Activated T-cell treated with anti-CD3 and anti-CD28 coated beads for 48 hours (primary cell): ENCODE measurements at regions not wholly inside any gene's neighbourhood (a gene's known extent, or its start where the extent isn't known, plus 50 kb on each side); places are given as distances from the start of the nearest gene placed in this dataset.
"Not testable (repeated sequence)": the region's sequence is repeated elsewhere in the genome, so short reads cannot be mapped to it uniquely, and the experiment has no call there.

Experiments used
- DNase-seq: peaks from one replicate; pipeline ENCODE4 v3.0.0-alpha.2; 2020; ENCODE audit warnings: low read depth

DNA sequence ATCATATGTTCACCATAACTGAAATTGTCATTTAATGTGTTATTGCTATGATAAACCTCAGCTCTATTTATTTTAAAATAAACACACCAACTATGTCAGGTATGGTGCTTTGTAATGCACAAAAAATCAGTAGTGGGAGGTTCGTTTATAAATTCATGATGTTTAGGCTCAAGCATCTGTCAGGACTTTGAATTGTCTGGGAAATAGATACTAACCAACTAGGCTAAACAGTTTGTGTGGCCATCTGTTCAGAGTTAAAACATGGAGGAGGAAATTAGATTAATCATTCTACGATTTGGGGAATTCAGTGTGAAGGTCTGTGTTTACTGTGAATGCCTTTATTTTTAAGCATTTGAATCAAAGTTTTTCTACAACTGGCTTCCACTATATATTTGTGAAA, 212.6 kb upstream of the FZD8 start:
- DNase-seq: no peak

DNA sequence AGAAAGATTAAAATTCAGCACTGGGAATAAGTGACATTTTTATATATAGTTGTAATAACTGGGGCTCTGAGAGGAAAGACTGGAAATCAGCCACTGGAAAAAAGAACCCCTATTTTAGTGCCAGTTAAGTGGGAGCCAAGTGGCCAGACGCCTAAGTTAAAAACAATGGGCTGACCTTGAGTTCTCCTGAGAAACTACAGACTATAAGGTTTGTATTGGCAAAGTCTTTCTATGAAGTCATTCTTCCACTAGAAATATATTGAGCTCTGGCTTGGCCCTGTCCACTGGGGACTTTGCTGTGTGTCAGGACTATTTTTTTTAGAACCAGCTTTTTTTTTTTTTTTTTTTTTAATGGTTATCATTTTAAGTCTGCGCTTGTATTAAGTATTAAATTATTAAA, 210.6 kb upstream of the FZD8 start:
- no peak for DNase-seq

- no peak for DNase-seq
These were observed 206.3 kb upstream of the FZD8 start for GRCh38 chr10:35848412-35848811.

DNA sequence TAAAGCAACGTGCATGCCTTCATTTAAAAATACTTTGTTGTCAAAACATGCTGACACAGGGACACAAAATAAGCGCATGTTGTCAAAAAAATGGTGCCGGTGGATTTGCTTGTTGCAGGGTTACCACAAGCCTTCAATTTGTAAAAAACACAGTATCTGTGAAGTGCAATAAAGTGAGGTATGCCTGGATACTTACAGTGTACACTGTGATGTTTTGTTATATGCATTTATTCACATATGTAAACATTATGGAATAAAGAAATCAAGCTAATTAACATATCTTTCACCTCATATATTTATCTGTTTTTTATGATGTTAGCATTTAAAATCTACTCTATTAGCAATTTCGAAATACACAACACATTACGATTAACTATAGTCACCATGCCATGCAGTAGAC, 202.6 kb upstream of the FZD8 start:
- no peak for DNase-seq

DNA sequence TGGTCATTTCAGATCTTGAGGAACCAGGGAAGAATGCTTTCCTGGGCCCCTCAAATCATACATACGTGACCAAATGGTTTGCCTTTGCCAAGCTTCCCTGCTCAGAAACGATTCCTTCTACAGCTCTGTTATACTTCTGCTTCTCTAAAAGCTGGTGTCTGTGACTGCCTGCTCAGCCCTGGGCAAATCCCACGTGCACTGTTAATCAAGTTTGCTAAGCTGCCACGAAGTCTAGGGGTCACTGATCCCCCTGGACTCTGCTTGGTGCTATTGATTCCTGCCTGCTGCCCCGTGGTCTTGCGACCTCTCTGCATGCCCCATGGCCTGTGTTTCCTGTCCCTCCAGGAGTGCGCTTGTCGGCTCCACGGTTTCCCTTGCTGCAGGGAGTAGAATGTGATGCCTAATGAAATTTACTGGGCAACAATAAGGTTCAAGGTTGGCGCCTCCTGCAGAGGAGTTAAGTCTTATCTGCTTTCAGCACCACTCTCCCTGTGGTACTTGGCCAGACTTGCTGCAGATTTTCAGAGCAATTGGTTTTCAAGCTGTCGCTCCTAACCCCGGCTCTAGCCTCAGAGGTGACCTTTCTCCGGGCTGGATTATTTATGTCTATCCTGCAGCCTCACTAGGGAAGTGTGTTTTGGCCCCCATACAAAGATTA, 201.6 kb upstream of the FZD8 start:
- DNase-seq: no peak

GRCh38 chr10:35838054-35838453, 196.0 kb upstream of the FZD8 start:
- DNase-seq: no peak

GRCh38 chr10:35835545-35835944, 193.4 kb upstream of the FZD8 start:
- DNase-seq: no peak

DNA sequence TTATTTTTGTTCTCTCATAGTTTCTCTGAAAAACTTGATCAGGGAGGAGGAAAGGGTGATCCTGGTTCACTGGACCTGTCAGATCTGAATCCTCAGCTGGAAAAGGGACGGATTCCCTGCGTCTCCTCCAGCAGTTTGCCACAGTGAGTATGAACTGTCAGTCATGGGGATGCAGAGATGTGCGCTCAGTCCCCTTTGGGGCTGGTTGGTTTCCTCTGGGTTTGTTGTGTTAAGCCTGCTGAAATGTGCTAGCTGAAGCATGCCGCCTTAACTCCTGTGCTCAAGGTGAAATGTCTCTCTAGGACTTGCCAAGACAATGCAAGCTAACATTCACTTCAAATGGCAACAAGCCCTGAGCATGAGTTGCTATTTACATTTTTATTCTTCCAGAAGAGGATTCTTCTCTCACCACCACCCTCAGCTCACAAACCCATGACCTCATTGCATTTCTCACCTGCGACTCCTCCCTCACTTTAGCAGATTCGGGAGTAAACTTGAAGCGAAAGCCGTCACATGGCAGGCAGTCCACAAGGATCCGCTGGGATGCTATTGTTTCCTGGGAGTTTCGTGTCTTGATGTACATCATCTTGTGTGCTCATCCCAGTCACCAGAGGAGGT, 192.9 kb upstream of the FZD8 start:
- DNase-seq: no peak

GRCh38 chr10:35827783-35828182, 185.7 kb upstream of the FZD8 start:
- no peak for DNase-seq

DNA sequence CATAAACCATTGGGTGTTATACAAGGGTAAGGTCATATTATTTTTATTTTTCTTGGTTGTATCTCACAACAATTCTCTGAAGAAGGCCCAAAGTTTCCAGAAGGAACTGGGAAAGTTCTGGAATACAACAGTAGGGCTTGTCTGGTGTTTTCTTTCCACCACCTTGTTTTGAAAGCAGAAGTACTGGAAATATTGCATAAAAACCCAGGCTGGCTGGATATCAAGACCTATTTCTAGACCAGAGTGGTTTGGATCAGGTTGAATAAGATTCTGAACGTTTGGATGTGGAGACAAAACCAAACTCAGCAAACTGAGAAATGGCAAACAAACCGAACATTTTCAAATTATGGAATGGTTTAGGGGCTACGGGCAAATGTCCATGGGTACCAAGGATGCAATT, 182.6 kb upstream of the FZD8 start:
- DNase-seq: no peak

DNA sequence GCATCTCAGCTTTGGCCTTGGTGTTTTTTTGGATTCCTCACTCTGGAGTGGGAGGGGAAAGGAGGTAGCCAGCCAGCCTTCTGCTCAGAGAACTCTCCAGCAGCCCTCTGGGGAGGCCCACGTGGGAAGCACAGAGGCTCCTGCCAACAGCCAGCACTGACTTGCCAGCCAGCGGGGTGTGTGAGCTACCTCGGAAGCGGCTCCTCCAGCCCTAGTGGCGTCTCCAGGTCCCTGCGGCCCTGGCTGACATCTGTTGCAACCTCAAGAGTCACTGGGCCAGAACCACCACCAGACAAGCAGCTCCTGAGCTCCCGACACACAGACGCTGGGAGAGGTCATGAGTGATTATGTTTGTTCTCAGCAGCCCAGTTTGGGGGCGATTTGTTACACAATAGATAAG, 180.2 kb upstream of the FZD8 start:
- DNase-seq: no peak

- no peak for DNase-seq
These were observed 179.3 kb upstream of the FZD8 start for GRCh38 chr10:35821339-35821911.

- no peak for DNase-seq
These were observed 177.6 kb upstream of the FZD8 start for GRCh38 chr10:35819736-35820135.

DNA sequence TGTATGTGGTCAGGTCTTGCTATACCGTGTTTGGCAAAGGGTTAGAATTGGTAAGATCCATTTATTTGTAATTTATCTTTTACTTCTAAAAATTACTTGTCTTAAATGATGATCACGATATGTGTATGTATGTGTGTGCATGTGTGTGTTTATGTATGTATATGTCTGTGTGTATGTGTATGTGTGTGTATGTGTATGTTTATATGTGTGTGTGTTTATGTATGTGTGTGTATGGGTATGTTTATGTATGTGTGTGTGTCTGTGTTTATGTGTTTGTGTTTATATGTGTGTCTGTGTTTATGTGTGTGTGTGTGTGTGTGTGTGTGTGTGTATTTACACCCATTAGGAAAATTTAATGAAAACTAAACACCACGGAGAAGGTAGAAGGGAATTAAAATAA, 176.9 kb upstream of the FZD8 start:
- DNase-seq: no peak

DNA sequence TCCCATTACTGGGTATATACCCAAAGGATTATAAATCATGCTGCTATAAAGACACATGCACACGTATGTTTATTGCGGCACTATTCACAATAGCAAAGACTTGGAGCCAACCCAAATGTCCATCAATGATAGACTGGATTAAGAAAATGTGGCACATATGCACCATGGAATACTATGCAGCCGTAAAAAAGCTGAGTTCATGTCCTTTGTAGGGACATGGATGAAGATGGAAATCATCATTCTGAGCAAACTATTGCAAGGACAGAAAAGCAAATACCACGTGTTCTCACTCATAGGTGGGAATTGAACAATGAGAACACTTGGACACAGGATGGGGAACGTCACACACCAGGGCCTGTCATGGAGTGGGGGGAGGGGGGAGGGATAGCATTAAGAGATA, 175.0 kb upstream of the FZD8 start:
- not testable (repeated sequence) for DNase-seq

- DNase-seq: no peak
These were observed 171.1 kb upstream of the FZD8 start for GRCh38 chr10:35813219-35813618.

- no peak for DNase-seq
These were observed 166.2 kb upstream of the FZD8 start for GRCh38 chr10:35808344-35808743.

DNA sequence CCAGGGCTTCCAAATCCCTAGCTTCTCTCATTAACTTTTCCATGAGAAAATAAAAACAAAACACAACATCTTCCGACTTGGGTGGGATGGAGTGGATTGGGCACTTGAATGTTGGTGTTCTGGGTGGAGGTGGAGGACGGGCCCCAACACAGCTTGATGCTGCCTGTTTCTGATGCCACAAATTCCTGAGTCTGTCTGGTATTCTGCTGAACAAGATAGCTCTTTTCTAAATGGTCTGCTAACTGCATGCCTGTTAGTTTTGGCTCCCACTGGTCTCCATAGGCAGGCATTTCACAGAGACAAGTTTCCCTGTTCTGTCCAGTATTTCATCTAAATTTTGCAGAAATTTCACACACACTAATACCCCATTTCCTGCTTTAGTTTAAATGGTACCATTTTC, 160.9 kb upstream of the FZD8 start:
- no peak for DNase-seq

- DNase-seq: no peak
These were observed 155.1 kb upstream of the FZD8 start for GRCh38 chr10:35797187-35797586.

GRCh38 chr10:35795131-35795824, 153.2 kb upstream of the FZD8 start:
- DNase-seq: no peak

DNA sequence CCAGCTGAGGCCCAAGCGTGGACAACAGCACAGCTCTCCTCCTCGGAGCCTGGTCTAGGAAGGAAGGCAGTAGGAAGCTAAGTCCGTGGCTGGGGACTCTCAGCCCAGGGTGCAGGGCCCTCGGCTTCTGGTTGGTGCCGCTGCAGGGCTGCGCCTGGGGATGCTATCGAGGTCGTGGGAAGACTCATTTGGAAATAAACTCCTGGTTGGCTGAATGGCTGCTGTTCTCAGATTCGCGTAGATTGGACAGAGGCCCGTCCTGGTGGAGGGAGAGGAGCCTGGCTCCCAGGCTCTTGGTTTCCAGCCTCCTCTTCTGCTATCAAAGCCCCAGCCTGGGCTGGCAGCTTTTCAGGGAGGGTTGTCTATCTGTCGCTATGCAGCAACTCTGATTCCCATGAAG, 152.6 kb upstream of the FZD8 start:
- no peak for DNase-seq

DNA sequence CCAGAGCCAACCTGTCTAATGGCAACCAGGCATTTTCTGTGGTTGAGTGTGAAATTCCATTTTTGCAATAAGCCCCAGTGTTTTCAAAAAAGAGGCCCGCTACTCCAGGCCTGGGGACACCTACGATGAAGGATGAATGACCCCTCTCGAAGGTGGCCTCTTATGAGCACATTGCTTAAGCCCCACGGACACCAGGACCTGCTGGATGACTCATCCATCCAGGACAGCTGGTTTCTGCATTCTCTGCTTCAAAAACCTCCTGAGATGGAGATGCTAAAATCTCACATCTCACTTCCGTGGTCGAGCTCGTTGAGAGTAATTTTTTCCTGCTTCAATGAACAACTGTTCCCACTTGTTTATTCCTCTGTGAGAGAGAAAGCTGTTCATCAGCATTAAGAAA, 150.2 kb upstream of the FZD8 start:
- DNase-seq: no peak

DNA sequence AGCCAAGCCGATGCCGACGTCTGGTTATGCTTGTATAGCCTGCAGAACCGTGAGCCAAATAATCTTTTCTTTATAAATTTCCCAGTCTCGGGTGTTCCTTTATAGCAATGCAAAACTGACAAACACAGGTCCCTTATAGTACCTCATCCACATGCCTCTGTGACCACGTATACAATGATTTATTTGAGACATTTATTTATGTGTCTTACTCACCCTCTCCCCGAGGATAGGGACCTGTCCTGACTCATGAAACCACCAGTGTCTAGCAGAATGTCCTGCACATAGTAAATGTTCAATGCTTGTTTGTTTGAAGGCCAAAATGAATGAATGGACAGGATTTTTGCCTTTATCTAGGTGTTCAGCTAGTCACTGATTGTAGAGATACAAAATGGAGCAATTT, 147.9 kb upstream of the FZD8 start:
- no peak for DNase-seq
